GM23338 (cell line): ENCODE measurements at regions not wholly inside any gene's neighbourhood (a gene's known extent, or its start where the extent isn't known, plus 50 kb on each side); places are given as distances from the start of the nearest gene placed in this dataset.

Experiments used
- ATAC-seq: fragments of 200-7000 bp; cut with Tn5 transposase; 3 replicates; pipeline ENCODE4 v1.9.1; 2020
- DNase-seq: peaks from one replicate; pipeline ENCODE4 v3.0.0-alpha.2; 2015; ENCODE audit warnings: low spot score
- H2AFZ ChIP-seq: fragments of 200-600 bp; sonication (generic); 2 replicates; pipeline ENCODE4 v1.8.0; 2016; ENCODE audit warnings: antibody characterized with exemption, mild to moderate bottlenecking, moderate library complexity
- H3F3A ChIP-seq: fragments of 200-600 bp; sonication (generic); replicated peaks from 2 replicates; pipeline ENCODE4 v1.8.0; 2017; ENCODE audit warnings: antibody characterized with exemption, mixed run types, low read depth
- H3K27ac ChIP-seq: fragments of 200-600 bp; sonication (generic); 2 replicates; pipeline ENCODE4 v1.6.1; 2016; ENCODE audit warnings: low read depth
- H3K27me3 ChIP-seq: fragments of 200-600 bp; sonication (generic); 2 replicates; pipeline ENCODE4 v1.8.0; 2016; ENCODE audit warnings: mild to moderate bottlenecking, mixed run types, moderate library complexity; ENCODE audit not compliant: insufficient read depth
- H3K36me3 ChIP-seq: fragments of 200-600 bp; sonication (generic); 2 replicates; pipeline ENCODE4 v1.8.0; 2016; ENCODE audit warnings: mild to moderate bottlenecking; ENCODE audit not compliant: insufficient read depth
- H3K4me1 ChIP-seq: fragments of 200-600 bp; sonication (generic); 2 replicates; pipeline ENCODE4 v1.8.0; 2016; ENCODE audit warnings: mild to moderate bottlenecking, moderate library complexity; ENCODE audit not compliant: insufficient read depth
- H3K4me2 ChIP-seq: fragments of 200-600 bp; sonication (generic); 2 replicates; pipeline ENCODE4 v1.7.1; 2017; ENCODE audit warnings: mixed run types
- H3K4me3 ChIP-seq: fragments of 200-600 bp; sonication (generic); 2 replicates; pipeline ENCODE4 v1.6.1; 2016; ENCODE audit warnings: mixed run types
- H3K79me2 ChIP-seq: fragments of 200-600 bp; sonication (generic); replicated peaks from 2 replicates; pipeline ENCODE4 v1.8.0; 2017; ENCODE audit warnings: mild to moderate bottlenecking; ENCODE audit not compliant: insufficient read depth
- H3K9me2 ChIP-seq: fragments of 200-600 bp; sonication (generic); 2 replicates; pipeline ENCODE4 v1.8.0; 2017; ENCODE audit not compliant: insufficient read depth
- H4K20me1 ChIP-seq: fragments of 200-600 bp; sonication (generic); replicated peaks from 2 replicates; pipeline ENCODE4 v1.8.0; 2017; ENCODE audit warnings: mild to moderate bottlenecking; ENCODE audit not compliant: insufficient read depth
- H3K27ac Mint-ChIP-seq: 2 replicates; pipeline ENCODE4 v1.8.0; 2020; ENCODE audit warnings: inconsistent platforms, mild to moderate bottlenecking, moderate library complexity, mixed read lengths
- H3K27me3 Mint-ChIP-seq: 3 replicates; pipeline ENCODE4 v1.8.0; 2022; ENCODE audit warnings: low read depth, mild to moderate bottlenecking, moderate library complexity, mixed read lengths, inconsistent platforms; ENCODE audit not compliant: insufficient read depth, poor library complexity
- H3K36me3 Mint-ChIP-seq: 3 replicates; pipeline ENCODE4 v1.8.0; 2021; ENCODE audit warnings: low read depth, mild to moderate bottlenecking, inconsistent platforms, moderate library complexity, mixed read lengths
- H3K4me1 Mint-ChIP-seq: 3 replicates; pipeline ENCODE4 v1.8.0; 2020; ENCODE audit warnings: mild to moderate bottlenecking, inconsistent platforms, mixed read lengths
- H3K4me3 Mint-ChIP-seq: 3 replicates; pipeline ENCODE4 v1.8.0; 2021; ENCODE audit warnings: moderate library complexity, mild to moderate bottlenecking, inconsistent platforms, mixed read lengths
- H3K9me3 Mint-ChIP-seq: 3 replicates; pipeline ENCODE4 v1.8.0; 2020; ENCODE audit warnings: moderate library complexity, mild to moderate bottlenecking, inconsistent platforms, mixed read lengths
- EZH2 ChIP-seq: fragments of 200-600 bp; sonication (generic); IDR thresholded peaks from one replicate; pipeline ENCODE4 v1.8.0; 2017; ENCODE audit warnings: antibody characterized with exemption, mild to moderate bottlenecking, low read depth; ENCODE audit not compliant: unreplicated experiment
- JUNB ChIP-seq: IDR thresholded peaks from one replicate; pipeline ENCODE4 v1.6.1; 2016; ENCODE audit warnings: antibody characterized with exemption; ENCODE audit not compliant: unreplicated experiment
- NANOG ChIP-seq: IDR thresholded peaks from 2 replicates; pipeline ENCODE4 v1.6.1; 2016; ENCODE audit warnings: antibody characterized with exemption, borderline replicate concordance
- POLR2AphosphoS5 ChIP-seq: IDR thresholded peaks from 2 replicates; pipeline ENCODE4 v1.6.1; 2016; ENCODE audit warnings: antibody characterized with exemption, low read depth
- STAT1 ChIP-seq: IDR thresholded peaks from one replicate; pipeline ENCODE4 v1.6.1; 2016; ENCODE audit warnings: antibody characterized with exemption; ENCODE audit not compliant: unreplicated experiment
- ZNF114 ChIP-seq: fragments of 250-450 bp; sonication (Bioruptor Pico); IDR thresholded peaks from 2 replicates; pipeline ENCODE4 v1.5.0; 2020; ENCODE audit warnings: mild to moderate bottlenecking, moderate library complexity
- ZNF331 ChIP-seq: fragments of 250-450 bp; sonication (Bioruptor Pico); IDR thresholded peaks from 2 replicates; pipeline ENCODE4 v1.5.0; 2020; ENCODE audit warnings: low read depth, mild to moderate bottlenecking, moderate library complexity
- ZNF462 ChIP-seq: fragments of 250-450 bp; sonication (Bioruptor Pico); IDR thresholded peaks from 2 replicates; pipeline ENCODE4 v1.5.0; 2020; ENCODE audit warnings: mild to moderate bottlenecking, moderate library complexity
- TF ChIP-seq, protein P1 (sequence below): IDR thresholded peaks from one replicate; pipeline ENCODE4 v1.6.1; 2018; ENCODE audit warnings: antibody characterized with exemption; ENCODE audit not compliant: unreplicated experiment

DNA sequence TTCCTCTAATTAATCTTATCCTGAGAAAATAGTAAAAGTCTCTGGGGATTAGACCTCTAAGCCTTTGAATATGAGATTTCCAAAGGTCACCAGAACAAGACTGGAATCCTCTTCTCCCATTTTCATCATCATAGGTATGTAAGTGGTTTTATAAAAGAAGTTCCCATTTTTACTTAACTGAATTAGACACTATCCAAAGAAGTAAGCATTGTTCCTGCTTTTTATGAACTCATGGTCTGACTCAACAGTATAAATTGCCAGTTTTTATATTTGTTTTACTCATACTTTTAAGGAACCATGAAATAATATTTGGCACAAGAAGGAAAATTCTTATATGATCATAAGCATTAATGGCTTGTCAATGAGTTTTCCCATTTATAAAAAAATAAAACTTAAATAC, 167.1 kb upstream of the ADRA1B start:
- no peaks in the 10 kb centered on the region for H3K79me2 ChIP-seq
- H3K27ac Mint-ChIP-seq: no peak overlapping the region
- no peaks in the 10 kb centered on the region for H3K27me3 ChIP-seq
- H3K27ac ChIP-seq: no peak overlapping the region
- no peak overlapping the region for H3K4me2 ChIP-seq
- H3K36me3 Mint-ChIP-seq: no peaks in the 10 kb centered on the region
- no peaks in the 10 kb centered on the region for H4K20me1 ChIP-seq
- no peaks in the 10 kb centered on the region for H3K4me1 ChIP-seq
- H3K27me3 Mint-ChIP-seq: no peaks in the 10 kb centered on the region
- H3F3A ChIP-seq: no peaks in the 10 kb centered on the region
- no peak overlapping the region for H2AFZ ChIP-seq
- no peak for ATAC-seq
- no peaks in the 10 kb centered on the region; the same call in 1 of the 2 replicates for H3K36me3 ChIP-seq
- peaks cover 2% of the 10 kb centered on the region; the same call in 1 of the 3 replicates for H3K9me3 Mint-ChIP-seq
- no peak overlapping the region for H3K4me3 Mint-ChIP-seq
- TF ChIP-seq NANOG (no peak), JUNB (no peak), ZNF114 (CRISPR knock-in tag) (no peak), ZNF331 (no peak), ZNF462 (no peak), POLR2AphosphoS5 (no peak)
- no peak overlapping the region for H3K4me3 ChIP-seq
- DNase-seq: no peak
- 0 out of 2 replicates have a peak, but pooled peaks cover 3% of the 10 kb centered on the region for H3K9me2 ChIP-seq
- H3K4me1 Mint-ChIP-seq: peaks cover 3% of the 10 kb centered on the region; the same call in 1 of the 3 replicates

DNA sequence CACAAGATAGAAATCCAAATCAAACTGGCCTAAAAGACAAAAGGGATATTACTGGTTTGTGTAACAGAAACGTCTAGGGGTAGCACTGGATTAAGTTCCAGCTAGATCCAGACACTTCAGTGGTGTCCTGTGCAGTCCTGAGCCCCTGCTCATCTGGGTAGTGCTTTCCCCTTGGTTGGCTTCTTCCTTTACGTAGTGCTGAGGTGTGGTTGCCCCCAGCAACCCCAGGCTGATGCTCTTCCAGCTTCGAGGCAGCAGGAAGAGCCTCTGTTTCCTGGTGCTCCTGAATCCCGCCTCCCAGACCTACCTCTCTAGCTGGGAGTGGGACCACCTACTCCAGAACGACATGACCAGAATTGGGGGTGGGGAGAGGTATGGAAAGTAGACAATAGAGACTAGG, 166.1 kb upstream of the ADRA1B start:
- ATAC-seq (no peak), DNase-seq (no peak)
- Histone ChIP-seq H3K9me2 (0 out of 2 replicates have a peak, but pooled peaks cover 3% of the 10 kb centered on the region), H3K79me2 (no peaks in the 10 kb centered on the region), H3K4me3 (no peak overlapping the region), H3K4me1 (no peaks in the 10 kb centered on the region), H3K36me3 (no peaks in the 10 kb centered on the region; the same call in 1 of the 2 replicates), H3K4me2 (no peak overlapping the region), H3F3A (no peaks in the 10 kb centered on the region), H3K27ac (no peak overlapping the region), H3K27me3 (no peaks in the 10 kb centered on the region), H4K20me1 (no peaks in the 10 kb centered on the region), H2AFZ (no peak overlapping the region)
- Mint-ChIP-seq H3K4me3 (no peak overlapping the region), H3K4me1 (peaks cover 3% of the 10 kb centered on the region; the same call in 1 of the 3 replicates), H3K9me3 (peaks cover 2% of the 10 kb centered on the region; the same call in 1 of the 3 replicates), H3K27me3 (peaks cover 3% of the 10 kb centered on the region), H3K36me3 (no peaks in the 10 kb centered on the region), H3K27ac (no peak overlapping the region)
- TF ChIP-seq ZNF114 (CRISPR knock-in tag) (no peak), EZH2 (no peak), STAT1 (no peak)
- TF ChIP-seq, protein P1, sequence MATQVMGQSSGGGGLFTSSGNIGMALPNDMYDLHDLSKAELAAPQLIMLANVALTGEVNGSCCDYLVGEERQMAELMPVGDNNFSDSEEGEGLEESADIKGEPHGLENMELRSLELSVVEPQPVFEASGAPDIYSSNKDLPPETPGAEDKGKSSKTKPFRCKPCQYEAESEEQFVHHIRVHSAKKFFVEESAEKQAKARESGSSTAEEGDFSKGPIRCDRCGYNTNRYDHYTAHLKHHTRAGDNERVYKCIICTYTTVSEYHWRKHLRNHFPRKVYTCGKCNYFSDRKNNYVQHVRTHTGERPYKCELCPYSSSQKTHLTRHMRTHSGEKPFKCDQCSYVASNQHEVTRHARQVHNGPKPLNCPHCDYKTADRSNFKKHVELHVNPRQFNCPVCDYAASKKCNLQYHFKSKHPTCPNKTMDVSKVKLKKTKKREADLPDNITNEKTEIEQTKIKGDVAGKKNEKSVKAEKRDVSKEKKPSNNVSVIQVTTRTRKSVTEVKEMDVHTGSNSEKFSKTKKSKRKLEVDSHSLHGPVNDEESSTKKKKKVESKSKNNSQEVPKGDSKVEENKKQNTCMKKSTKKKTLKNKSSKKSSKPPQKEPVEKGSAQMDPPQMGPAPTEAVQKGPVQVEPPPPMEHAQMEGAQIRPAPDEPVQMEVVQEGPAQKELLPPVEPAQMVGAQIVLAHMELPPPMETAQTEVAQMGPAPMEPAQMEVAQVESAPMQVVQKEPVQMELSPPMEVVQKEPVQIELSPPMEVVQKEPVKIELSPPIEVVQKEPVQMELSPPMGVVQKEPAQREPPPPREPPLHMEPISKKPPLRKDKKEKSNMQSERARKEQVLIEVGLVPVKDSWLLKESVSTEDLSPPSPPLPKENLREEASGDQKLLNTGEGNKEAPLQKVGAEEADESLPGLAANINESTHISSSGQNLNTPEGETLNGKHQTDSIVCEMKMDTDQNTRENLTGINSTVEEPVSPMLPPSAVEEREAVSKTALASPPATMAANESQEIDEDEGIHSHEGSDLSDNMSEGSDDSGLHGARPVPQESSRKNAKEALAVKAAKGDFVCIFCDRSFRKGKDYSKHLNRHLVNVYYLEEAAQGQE: no peak
